Activated CD8-positive, alpha-beta T cell treated with anti-CD3 and anti-CD28 coated beads for 36 hours (primary cell): ENCODE measurements at regions not wholly inside any gene's neighbourhood (a gene's known extent, or its start where the extent isn't known, plus 50 kb on each side); places are given as distances from the start of the nearest gene placed in this dataset.

ENCODE experiments used
- ATAC-seq: fragments of 200-7000 bp; cut with Tn5 transposase; one replicate; pipeline ENCODE4 v1.10.0; 2021; ENCODE audit warnings: mild to moderate bottlenecking, moderate library complexity
- CTCF ChIA-PET: fragments of 350-600 bp; sonication (Branson Sonifier 250); formaldehyde crosslinking; loops from one replicate; lab custom pipeline; 2021; ENCODE audit warnings: antibody characterized with exemption; lab: Charles Lee
- POLR2A ChIA-PET: fragments of 350-600 bp; sonication (Branson Sonifier 250); formaldehyde crosslinking; loops from one replicate; lab custom pipeline; 2021; ENCODE audit warnings: antibody characterized with exemption; lab: Charles Lee
- DNase-seq: peaks from one replicate; pipeline ENCODE4 v3.0.0-alpha.2; 2020
- H3K27ac Mint-ChIP-seq: one replicate; pipeline ENCODE4 v1.8.0; 2021; ENCODE audit warnings: mild to moderate bottlenecking, mixed read lengths
- H3K27me3 Mint-ChIP-seq: one replicate; pipeline ENCODE4 v1.8.0; 2021; ENCODE audit warnings: mixed read lengths
- H3K36me3 Mint-ChIP-seq: one replicate; pipeline ENCODE4 v1.8.0; 2021; ENCODE audit warnings: low read depth, mixed read lengths
- H3K4me1 Mint-ChIP-seq: one replicate; pipeline ENCODE4 v1.8.0; 2021; ENCODE audit warnings: low read depth, mixed read lengths
- H3K4me3 Mint-ChIP-seq: one replicate; pipeline ENCODE4 v1.8.0; 2021; ENCODE audit warnings: mild to moderate bottlenecking, moderate library complexity, mixed read lengths
- H3K9me3 Mint-ChIP-seq: one replicate; pipeline ENCODE4 v1.8.0; 2021; ENCODE audit warnings: mixed read lengths
- intact Hi-C: fragments of 100-400 bp; cut with micrococcal nuclease; formaldehyde crosslinking; loops from one replicate; pipeline ENCODE4 v1.10.0; 2022
- TF ChIP-seq, protein P1 (sequence below): fragments of 200-600 bp; IDR thresholded peaks from one replicate; pipeline ENCODE4 v1.8.0; 2022; ENCODE audit warnings: antibody characterized with exemption, mild to moderate bottlenecking

DNA sequence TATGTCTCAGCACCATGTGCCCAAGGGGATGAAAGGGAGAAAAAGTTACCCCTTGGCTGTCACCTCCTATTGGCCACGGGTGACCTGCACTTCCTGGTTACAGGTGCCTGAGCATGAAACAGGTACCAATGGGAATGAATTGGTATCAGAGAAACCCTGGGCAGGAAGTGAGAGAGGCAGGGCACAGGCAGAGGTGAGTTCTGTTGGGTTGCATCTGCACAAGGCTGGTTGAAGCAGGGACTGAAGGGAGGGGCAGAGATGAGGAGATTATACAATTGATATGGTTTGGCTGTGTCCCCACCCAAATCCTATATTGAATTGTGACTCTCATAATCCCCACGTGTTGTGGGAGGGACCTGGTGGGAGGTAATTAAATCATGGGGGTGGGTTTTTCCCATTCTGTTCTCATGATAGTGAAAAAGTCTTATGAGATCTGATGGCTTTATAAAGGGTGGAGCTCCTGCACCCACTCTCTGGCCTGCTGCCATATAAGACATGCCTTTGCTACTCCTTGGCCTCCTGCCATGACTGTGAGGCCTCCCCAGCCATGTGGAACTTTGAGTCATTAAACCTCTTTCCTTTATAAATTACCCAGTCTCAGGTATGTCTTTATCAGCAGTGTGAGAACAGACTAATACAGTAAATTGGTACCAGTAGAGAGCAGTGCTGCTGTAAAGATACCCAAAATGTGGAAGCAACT lies 291.8 kb downstream of the LRFN2 start:
- Mint-ChIP-seq H3K36me3 (no peaks in the 10 kb centered on the region), H3K27me3 (peaks cover 8% of the 10 kb centered on the region), H3K27ac (no peak overlapping the region), H3K4me1 (no peaks in the 10 kb centered on the region), H3K4me3 (no peak overlapping the region), H3K9me3 (peaks cover 7% of the 10 kb centered on the region)
- ATAC-seq (no peak), DNase-seq (peak; percentile 13)
- ChIA-PET CTCF (no interaction called here), POLR2A (no interaction called here)
- TF ChIP-seq, protein P1, sequence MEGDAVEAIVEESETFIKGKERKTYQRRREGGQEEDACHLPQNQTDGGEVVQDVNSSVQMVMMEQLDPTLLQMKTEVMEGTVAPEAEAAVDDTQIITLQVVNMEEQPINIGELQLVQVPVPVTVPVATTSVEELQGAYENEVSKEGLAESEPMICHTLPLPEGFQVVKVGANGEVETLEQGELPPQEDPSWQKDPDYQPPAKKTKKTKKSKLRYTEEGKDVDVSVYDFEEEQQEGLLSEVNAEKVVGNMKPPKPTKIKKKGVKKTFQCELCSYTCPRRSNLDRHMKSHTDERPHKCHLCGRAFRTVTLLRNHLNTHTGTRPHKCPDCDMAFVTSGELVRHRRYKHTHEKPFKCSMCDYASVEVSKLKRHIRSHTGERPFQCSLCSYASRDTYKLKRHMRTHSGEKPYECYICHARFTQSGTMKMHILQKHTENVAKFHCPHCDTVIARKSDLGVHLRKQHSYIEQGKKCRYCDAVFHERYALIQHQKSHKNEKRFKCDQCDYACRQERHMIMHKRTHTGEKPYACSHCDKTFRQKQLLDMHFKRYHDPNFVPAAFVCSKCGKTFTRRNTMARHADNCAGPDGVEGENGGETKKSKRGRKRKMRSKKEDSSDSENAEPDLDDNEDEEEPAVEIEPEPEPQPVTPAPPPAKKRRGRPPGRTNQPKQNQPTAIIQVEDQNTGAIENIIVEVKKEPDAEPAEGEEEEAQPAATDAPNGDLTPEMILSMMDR = no peak
- intact Hi-C loops = no loop called here

GRCh38 chr6:40293460-40294185 lies 293.5 kb downstream of the LRFN2 start:
- Mint-ChIP-seq H3K36me3 (no peaks in the 10 kb centered on the region), H3K27me3 (peaks cover 13% of the 10 kb centered on the region), H3K27ac (no peak overlapping the region), H3K4me1 (no peaks in the 10 kb centered on the region), H3K9me3 (peaks cover 7% of the 10 kb centered on the region), H3K4me3 (no peak overlapping the region)
- POLR2A ChIA-PET = no interaction called here
- TF ChIP-seq, protein P1 = no peak
- no peak for DNase-seq
- intact Hi-C loops = no loop called here
- CTCF ChIA-PET = no interaction called here
- no peak for ATAC-seq

- Mint-ChIP-seq H3K4me3 (no peak overlapping the region), H3K9me3 (peaks cover 5% of the 10 kb centered on the region), H3K27ac (no peak overlapping the region), H3K27me3 (peaks cover 13% of the 10 kb centered on the region), H3K4me1 (no peaks in the 10 kb centered on the region), H3K36me3 (no peaks in the 10 kb centered on the region)
- CTCF ChIA-PET = no interaction called here
- TF ChIP-seq, protein P1 = no peak
- DNase-seq (no peak), ATAC-seq (no peak)
- POLR2A ChIA-PET = no interaction called here
- intact Hi-C loops = no loop called here
These were observed 294.1 kb downstream of the LRFN2 start for GRCh38 chr6:40293060-40293459.

- no peak overlapping the region for H3K27ac Mint-ChIP-seq
- H3K4me3 Mint-ChIP-seq = no peak overlapping the region
- no peak for DNase-seq
- ATAC-seq = no peak
- H3K4me1 Mint-ChIP-seq = no peaks in the 10 kb centered on the region
- H3K36me3 Mint-ChIP-seq = no peaks in the 10 kb centered on the region
- H3K27me3 Mint-ChIP-seq = peaks cover 29% of the 10 kb centered on the region
- ChIA-PET CTCF (no interaction called here), POLR2A (no interaction called here)
- TF ChIP-seq, protein P1 = no peak
- peaks cover 4% of the 10 kb centered on the region for H3K9me3 Mint-ChIP-seq
- intact Hi-C loops = no loop called here
These were observed 296.3 kb downstream of the LRFN2 start for GRCh38 chr6:40290816-40291215.

- ChIA-PET POLR2A (no interaction called here), CTCF (no interaction called here)
- no peaks in the 10 kb centered on the region for H3K9me3 Mint-ChIP-seq
- no peaks in the 10 kb centered on the region for H3K36me3 Mint-ChIP-seq
- no peak for DNase-seq
- no peaks in the 10 kb centered on the region for H3K4me1 Mint-ChIP-seq
- peaks cover 30% of the 10 kb centered on the region for H3K27me3 Mint-ChIP-seq
- H3K4me3 Mint-ChIP-seq = no peak overlapping the region
- TF ChIP-seq, protein P1 = no peak
- intact Hi-C loops = no loop called here
- no peak for ATAC-seq
- H3K27ac Mint-ChIP-seq = no peak overlapping the region
These were observed 298.2 kb downstream of the LRFN2 start for GRCh38 chr6:40288919-40289318.
